Panc1 (cell line): ENCODE measurements at regions not wholly inside any gene's neighbourhood (a gene's known extent, or its start where the extent isn't known, plus 50 kb on each side); places are given as distances from the start of the nearest gene placed in this dataset.

ENCODE experiments used
- ATAC-seq: fragments of 200-7000 bp; cut with Tn5 transposase; 2 replicates; pipeline ENCODE4 v1.9.1; 2020; ENCODE audit warnings: mild to moderate bottlenecking, moderate library complexity
- BruUV-seq: library from RNA; stranded (reverse); fragments of 400-500 nt; replicated peaks from 2 replicates; lab custom pipeline; 2021; lab: Mats Ljungman, UMichigan
- CTCF ChIA-PET: fragments of 300-600 bp; sonication (Branson Sonifier 250); formaldehyde crosslinking; loops from one replicate; lab custom pipeline; 2022; ENCODE audit warnings: antibody characterized with exemption; lab: Charles Lee
- POLR2A ChIA-PET: fragments of 300-600 bp; sonication (Branson Sonifier 250); formaldehyde crosslinking; loops from one replicate; lab custom pipeline; 2022; ENCODE audit warnings: antibody characterized with exemption; lab: Charles Lee
- DNase-seq: peaks from one replicate; pipeline ENCODE4 v3.0.0-alpha.2; 2010; ENCODE audit warnings: low read depth, low spot score
- H3K27ac ChIP-seq: 2 replicates; pipeline ENCODE4 v1.5.1; 2011; ENCODE audit warnings: mild to moderate bottlenecking, low read length, inconsistent platforms
- H3K27me3 ChIP-seq: fragments of 200-500 bp; sonication (Bioruptor generic); 2 replicates; pipeline ENCODE4 v1.6.0; 2014; ENCODE audit warnings: low read length, inconsistent platforms; ENCODE audit not compliant: control insufficient read depth, insufficient read depth
- H3K36me3 ChIP-seq: fragments of 200-500 bp; sonication (Bioruptor generic); 2 replicates; pipeline ENCODE4 v1.5.1; 2014; ENCODE audit warnings: inconsistent platforms, mild to moderate bottlenecking, low read length, moderate library complexity; ENCODE audit not compliant: control insufficient read depth, insufficient read depth
- H3K4me1 ChIP-seq: 2 replicates; pipeline ENCODE4 v1.5.1; 2011; ENCODE audit warnings: inconsistent platforms, mild to moderate bottlenecking, low read length, moderate library complexity; ENCODE audit not compliant: control insufficient read depth, insufficient read depth
- H3K4me3 ChIP-seq, 2 experiments: 2 replicates each; pipeline ENCODE4 v1.5.1; 2011 to 2012; ENCODE audit warnings: low read depth in 2 of 2, low read length in 2 of 2, mild to moderate bottlenecking in 2 of 2, inconsistent platforms in 1 of 2, moderate library complexity in 1 of 2
- H3K9me3 ChIP-seq: fragments of 200-500 bp; sonication (Bioruptor generic); 2 replicates; pipeline ENCODE4 v1.5.1; 2014; ENCODE audit warnings: low read depth, mild to moderate bottlenecking, inconsistent platforms, low read length, moderate library complexity; ENCODE audit not compliant: control insufficient read depth, insufficient read depth
- CTCF ChIP-seq: fragments of 450-650 bp; IDR thresholded peaks from 2 replicates; pipeline ENCODE4 v1.5.1; 2017; ENCODE audit warnings: mild to moderate bottlenecking
- POLR2AphosphoS5 ChIP-seq: IDR thresholded peaks from 2 replicates; pipeline ENCODE4 v1.6.1; 2012; ENCODE audit warnings: mild to moderate bottlenecking, low read depth, low read length, moderate library complexity
- REST ChIP-seq, 2 experiments: IDR thresholded peaks; 2 replicates each; pipeline ENCODE4 v1.6.1; 2011 to 2012; ENCODE audit warnings: low read depth in 2 of 2, control low read depth in 1 of 2, low read length in 1 of 2, mild to moderate bottlenecking in 1 of 2, moderate library complexity in 1 of 2; ENCODE audit not compliant: insufficient read depth in 1 of 2
- SIN3A ChIP-seq: IDR thresholded peaks from 2 replicates; pipeline ENCODE4 v1.6.1; 2012; ENCODE audit warnings: low read depth, mild to moderate bottlenecking, low read length, moderate library complexity, borderline replicate concordance; ENCODE audit not compliant: insufficient read depth
- TCF7L2 ChIP-seq: IDR thresholded peaks from 2 replicates; pipeline ENCODE4 v1.6.1; 2011; ENCODE audit warnings: mild to moderate bottlenecking, low read depth, low read length, inconsistent platforms
- in situ Hi-C: cut with HindIII; loops from 2 replicates; pipeline ENCODE4 v1.10.0; 2016; ENCODE audit warnings: low sequenced_read_pairs, low pct_unique_long_range_greater_than_20kb
- intact Hi-C: fragments of 100-400 bp; cut with micrococcal nuclease; formaldehyde crosslinking; loops from one replicate; pipeline ENCODE4 v1.10.0; 2022; ENCODE audit not compliant: unreplicated experiment

- in situ Hi-C loops (no loop called here), intact Hi-C loops (no loop called here)
- TF ChIP-seq SIN3A (no peak), TCF7L2 (no peak), POLR2AphosphoS5 (no peak), CTCF (no peak), REST (IDR thresholded peaks at IDR 0.05; ENCODE audit: insufficient read depth in 1 of 2, low read depth in 2 of 2, low read length in 1 of 2) (no peak)
- H3K4me3 ChIP-seq = no peak overlapping the region
- ATAC-seq (no peak), DNase-seq (no peak)
- POLR2A ChIA-PET = no interaction called here
- BruUV-seq = no TSS peak
- no peaks in the 10 kb centered on the region for H3K4me1 ChIP-seq
- H3K9me3 ChIP-seq = no peaks in the 10 kb centered on the region
- CTCF ChIA-PET = no interaction called here
- H3K27ac ChIP-seq = no peak overlapping the region
- peaks cover 4% of the 10 kb centered on the region; the same call in 1 of the 2 replicates for H3K27me3 ChIP-seq
- no peaks in the 10 kb centered on the region for H3K36me3 ChIP-seq
These were observed 67.8 kb upstream of the ITGA11 start for GRCh38 chr15:68499620-68500312.

- no peaks in the 10 kb centered on the region for H3K9me3 ChIP-seq
- H3K4me1 ChIP-seq = no peaks in the 10 kb centered on the region
- POLR2A ChIA-PET = interaction anchor here (0.5 kb wide), 1 partner anchor 894 kb away, joined by 5 read pairs; no protein-coding TSS in a partner anchor
- ATAC-seq (no peak), DNase-seq (no peak)
- BruUV-seq = no TSS peak
- in situ Hi-C loops = no loop called here
- no peaks in the 10 kb centered on the region; the same call in 1 of the 2 replicates for H3K27me3 ChIP-seq
- no peak overlapping the region for H3K4me3 ChIP-seq
- no peaks in the 10 kb centered on the region for H3K36me3 ChIP-seq
- intact Hi-C loops = no loop called here
- TF ChIP-seq CTCF (no peak), TCF7L2 (no peak), SIN3A (no peak), REST (IDR thresholded peaks at IDR 0.05; ENCODE audit: insufficient read depth in 1 of 2, low read depth in 2 of 2, low read length in 1 of 2) (no peak), POLR2AphosphoS5 (no peak)
- H3K27ac ChIP-seq = no peak overlapping the region
- CTCF ChIA-PET = no interaction called here
These were observed 68.6 kb upstream of the ITGA11 start for GRCh38 chr15:68500363-68501258.
